ENCODE measurements at regions not wholly inside any gene's neighbourhood (a gene's known extent, or its start where the extent isn't known, plus 50 kb on each side); places are given as distances from the start of the nearest gene placed in this dataset.

DNA sequence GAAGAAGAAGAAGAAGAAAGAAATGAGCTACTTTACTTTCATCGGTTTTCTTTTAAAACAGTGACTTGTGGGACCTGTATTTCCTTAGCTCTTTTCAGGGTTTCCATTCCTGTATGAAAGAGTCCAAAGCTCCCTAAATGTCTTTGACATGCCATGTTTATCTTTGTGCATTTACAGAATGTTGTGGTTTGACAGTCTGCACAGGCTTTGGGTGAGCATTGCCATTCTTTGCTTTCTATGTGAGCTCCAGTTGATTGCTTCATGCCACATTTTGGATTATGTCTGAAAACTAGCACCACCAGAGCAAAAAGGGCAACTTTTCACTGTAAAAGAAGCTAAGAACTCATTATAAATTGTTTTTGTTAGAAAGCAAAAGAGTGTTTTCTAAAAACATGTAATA lies 733.4 kb downstream of the TLE4 start:
- TF ChIP-seq, protein P1, sequence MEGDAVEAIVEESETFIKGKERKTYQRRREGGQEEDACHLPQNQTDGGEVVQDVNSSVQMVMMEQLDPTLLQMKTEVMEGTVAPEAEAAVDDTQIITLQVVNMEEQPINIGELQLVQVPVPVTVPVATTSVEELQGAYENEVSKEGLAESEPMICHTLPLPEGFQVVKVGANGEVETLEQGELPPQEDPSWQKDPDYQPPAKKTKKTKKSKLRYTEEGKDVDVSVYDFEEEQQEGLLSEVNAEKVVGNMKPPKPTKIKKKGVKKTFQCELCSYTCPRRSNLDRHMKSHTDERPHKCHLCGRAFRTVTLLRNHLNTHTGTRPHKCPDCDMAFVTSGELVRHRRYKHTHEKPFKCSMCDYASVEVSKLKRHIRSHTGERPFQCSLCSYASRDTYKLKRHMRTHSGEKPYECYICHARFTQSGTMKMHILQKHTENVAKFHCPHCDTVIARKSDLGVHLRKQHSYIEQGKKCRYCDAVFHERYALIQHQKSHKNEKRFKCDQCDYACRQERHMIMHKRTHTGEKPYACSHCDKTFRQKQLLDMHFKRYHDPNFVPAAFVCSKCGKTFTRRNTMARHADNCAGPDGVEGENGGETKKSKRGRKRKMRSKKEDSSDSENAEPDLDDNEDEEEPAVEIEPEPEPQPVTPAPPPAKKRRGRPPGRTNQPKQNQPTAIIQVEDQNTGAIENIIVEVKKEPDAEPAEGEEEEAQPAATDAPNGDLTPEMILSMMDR (conservative IDR thresholded peaks at IDR 0.05; ENCODE audit: low read length): no peak
- TF ChIP-seq EZH2phosphoT487 (IDR thresholded peaks at IDR 0.05; ENCODE audit: borderline replicate concordance): no peak
- Histone ChIP-seq H4K20me1 (ENCODE audit: insufficient read depth, low read length, poor library complexity, severe bottlenecking) (no peaks in the 10 kb centered on the region), H3K9ac (ENCODE audit: low read depth, low read length, poor library complexity, severe bottlenecking) (no peak overlapping the region), H3K9me2 (replicated peaks; ENCODE audit: low read depth, low read length) (no peaks in the 10 kb centered on the region), H2AFZ (ENCODE audit: low read length) (no peak overlapping the region), H3K27me3 (ENCODE audit: insufficient read depth, low read length, poor library complexity, severe bottlenecking) (no peaks in the 10 kb centered on the region), H3K4me2 (ENCODE audit: low read depth, low read length, poor library complexity, severe bottlenecking) (no peak overlapping the region), H3F3A (ENCODE audit: low read depth) (no peaks in the 10 kb centered on the region), H3K4me1 (ENCODE audit: insufficient read depth, low read length, poor library complexity, severe bottlenecking) (no peaks in the 10 kb centered on the region), H3K4me3 (ENCODE audit: low read length, poor library complexity, severe bottlenecking) (no peak overlapping the region), H3K79me2 (ENCODE audit: insufficient read depth, low read length) (no peaks in the 10 kb centered on the region), H3K9me3 (ENCODE audit: insufficient read depth, low read depth, low read length) (no peaks in the 10 kb centered on the region), H3K36me3 (ENCODE audit: insufficient read depth, low read length) (no peaks in the 10 kb centered on the region)

DNA sequence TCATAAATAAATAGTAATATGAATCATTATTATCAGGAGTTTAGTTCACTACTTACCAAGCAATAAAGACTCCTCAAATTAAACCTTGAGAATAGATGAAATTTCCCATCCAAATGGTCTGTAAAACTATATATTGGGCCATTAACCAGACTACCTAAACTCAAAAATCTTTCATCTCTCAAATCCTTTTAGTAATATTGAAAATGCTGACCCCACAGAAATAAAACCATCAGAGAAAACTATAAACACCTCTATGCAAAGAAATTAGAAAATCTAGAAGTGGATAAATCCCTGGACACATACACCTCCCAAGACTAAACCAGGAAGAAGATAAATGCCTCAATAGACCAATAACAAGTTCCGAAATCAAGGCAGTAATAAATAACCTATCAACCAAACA lies 723.2 kb downstream of the TLE4 start:
- Histone ChIP-seq H3K9ac (ENCODE audit: low read depth, low read length, poor library complexity, severe bottlenecking) (no peak overlapping the region), H3K4me3 (ENCODE audit: low read length, poor library complexity, severe bottlenecking) (no peak overlapping the region), H3F3A (ENCODE audit: low read depth) (no peaks in the 10 kb centered on the region), H3K9me3 (ENCODE audit: insufficient read depth, low read depth, low read length) (0 out of 2 replicates have a peak, but pooled peaks cover 4% of the 10 kb centered on the region), H3K27me3 (ENCODE audit: insufficient read depth, low read length, poor library complexity, severe bottlenecking) (no peaks in the 10 kb centered on the region), H2AFZ (ENCODE audit: low read length) (no peak overlapping the region), H4K20me1 (ENCODE audit: insufficient read depth, low read length, poor library complexity, severe bottlenecking) (no peaks in the 10 kb centered on the region), H3K9me2 (replicated peaks; ENCODE audit: low read depth, low read length) (no peaks in the 10 kb centered on the region), H3K79me2 (ENCODE audit: insufficient read depth, low read length) (no peaks in the 10 kb centered on the region), H3K36me3 (ENCODE audit: insufficient read depth, low read length) (no peaks in the 10 kb centered on the region), H3K4me2 (ENCODE audit: low read depth, low read length, poor library complexity, severe bottlenecking) (no peak overlapping the region), H3K4me1 (ENCODE audit: insufficient read depth, low read length, poor library complexity, severe bottlenecking) (no peaks in the 10 kb centered on the region)
- TF ChIP-seq, protein P1 (conservative IDR thresholded peaks at IDR 0.05; ENCODE audit: low read length): no peak
- no peak for TF ChIP-seq EZH2phosphoT487 (IDR thresholded peaks at IDR 0.05; ENCODE audit: borderline replicate concordance)

DNA sequence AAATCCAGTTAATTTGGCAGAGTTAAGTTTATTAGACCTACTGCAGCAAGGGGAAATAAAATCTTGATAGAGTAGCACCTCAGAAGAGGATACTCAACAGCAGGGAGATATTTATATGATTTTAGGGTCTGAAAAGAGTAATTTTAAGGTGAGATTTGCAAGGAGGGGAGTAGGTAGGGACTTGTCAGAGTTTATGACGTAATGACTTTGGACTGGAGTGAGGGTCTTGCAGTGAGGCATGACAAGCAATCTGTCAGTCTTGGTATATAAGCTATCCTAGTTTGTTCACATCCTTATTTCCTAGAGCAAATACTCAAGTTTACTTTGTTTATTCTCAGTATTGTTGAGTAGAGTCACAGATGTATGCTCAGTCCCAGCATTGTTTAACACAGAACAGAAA lies 722.6 kb downstream of the TLE4 start:
- Histone ChIP-seq H2AFZ (ENCODE audit: low read length) (no peak overlapping the region), H3F3A (ENCODE audit: low read depth) (no peaks in the 10 kb centered on the region), H3K4me3 (ENCODE audit: low read length, poor library complexity, severe bottlenecking) (no peak overlapping the region), H3K9me3 (ENCODE audit: insufficient read depth, low read depth, low read length) (0 out of 2 replicates have a peak, but pooled peaks cover 4% of the 10 kb centered on the region), H3K36me3 (ENCODE audit: insufficient read depth, low read length) (no peaks in the 10 kb centered on the region), H3K27me3 (ENCODE audit: insufficient read depth, low read length, poor library complexity, severe bottlenecking) (no peaks in the 10 kb centered on the region), H4K20me1 (ENCODE audit: insufficient read depth, low read length, poor library complexity, severe bottlenecking) (no peaks in the 10 kb centered on the region), H3K9ac (ENCODE audit: low read depth, low read length, poor library complexity, severe bottlenecking) (no peak overlapping the region), H3K4me2 (ENCODE audit: low read depth, low read length, poor library complexity, severe bottlenecking) (no peak overlapping the region), H3K79me2 (ENCODE audit: insufficient read depth, low read length) (no peaks in the 10 kb centered on the region), H3K9me2 (replicated peaks; ENCODE audit: low read depth, low read length) (no peaks in the 10 kb centered on the region), H3K4me1 (ENCODE audit: insufficient read depth, low read length, poor library complexity, severe bottlenecking) (no peaks in the 10 kb centered on the region)
- TF ChIP-seq, protein P1 (conservative IDR thresholded peaks at IDR 0.05; ENCODE audit: low read length): no peak
- TF ChIP-seq EZH2phosphoT487 (IDR thresholded peaks at IDR 0.05; ENCODE audit: borderline replicate concordance): no peak

Data from Loucy (cell line).